GM19025 (cell line): ENCODE measurements at regions not wholly inside any gene's neighbourhood (a gene's known extent, or its start where the extent isn't known, plus 50 kb on each side); places are given as distances from the start of the nearest gene placed in this dataset.

Source experiments
- ATAC-seq: cut with Tn5 transposase; IDR thresholded peaks from one replicate; pipeline ENCODE4 v1.9.1; 2021; ENCODE audit warnings: mild to moderate bottlenecking, low read depth, moderate library complexity; ENCODE audit not compliant: unreplicated experiment

- no peak for ATAC-seq
Measured at GRCh38 chr1:72620453-72620852, 338.1 kb upstream of the NEGR1 start.

DNA sequence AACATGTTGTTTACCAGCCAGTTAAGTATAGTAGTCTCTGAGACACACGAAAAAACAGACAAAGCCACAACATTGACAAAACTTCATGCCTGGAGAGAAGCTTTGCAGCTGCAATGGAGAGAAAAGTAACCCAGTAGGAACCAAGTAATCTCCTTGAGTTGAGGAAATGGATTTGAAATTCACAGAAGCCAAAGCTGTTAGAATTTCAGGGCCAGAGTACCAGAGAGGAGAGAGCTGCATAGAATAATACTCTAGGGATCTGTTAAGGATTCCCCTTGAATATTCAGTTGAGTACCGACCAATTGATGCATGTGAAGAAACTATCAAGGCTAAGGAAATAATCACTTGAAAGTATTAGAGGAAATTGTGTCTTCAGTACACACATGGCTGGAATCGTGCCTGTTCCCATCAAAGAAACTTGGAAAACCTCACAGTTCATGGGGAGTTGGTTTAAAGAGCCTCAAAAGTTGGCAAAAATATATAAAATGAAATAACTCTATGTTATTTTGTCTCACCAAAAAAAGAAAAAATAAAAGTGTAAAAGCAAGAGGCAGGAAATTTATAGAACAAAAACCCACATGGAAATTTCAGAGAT lies 324.0 kb upstream of the NEGR1 start:
- ATAC-seq, result no peak

DNA sequence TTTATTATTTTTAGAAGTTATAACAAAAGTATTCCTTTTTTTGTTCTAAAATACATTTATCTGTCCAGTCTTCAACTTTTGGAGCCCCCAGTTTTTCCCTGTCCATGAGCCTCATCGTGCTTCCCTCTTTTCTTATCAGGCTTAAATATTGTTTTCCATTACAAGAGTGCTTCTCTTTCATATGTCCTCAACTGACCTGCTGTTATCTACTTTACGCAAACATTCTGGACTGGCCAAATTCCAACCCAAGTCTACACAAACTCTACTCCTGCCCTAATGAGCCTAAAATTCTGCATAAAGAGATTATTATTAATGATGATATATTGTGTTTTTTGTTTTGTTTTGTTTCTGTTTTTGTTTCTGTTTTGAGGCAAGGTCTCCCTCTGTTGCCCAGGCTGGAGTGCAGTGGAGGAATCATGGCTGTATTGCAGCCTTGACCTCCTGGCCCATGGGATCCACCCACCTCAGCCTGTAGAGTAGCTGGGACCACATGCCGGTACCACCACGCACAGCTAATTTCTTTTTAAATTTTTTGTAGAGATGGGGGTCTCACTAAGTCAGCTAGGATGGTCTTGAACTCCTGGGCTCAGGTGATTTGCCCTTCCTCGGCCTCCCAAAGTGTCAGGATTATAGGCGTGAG lies 318.8 kb upstream of the NEGR1 start:
- no peak for ATAC-seq

GRCh38 chr1:72586023-72586685 lies 303.8 kb upstream of the NEGR1 start:
- ATAC-seq, result no peak

DNA sequence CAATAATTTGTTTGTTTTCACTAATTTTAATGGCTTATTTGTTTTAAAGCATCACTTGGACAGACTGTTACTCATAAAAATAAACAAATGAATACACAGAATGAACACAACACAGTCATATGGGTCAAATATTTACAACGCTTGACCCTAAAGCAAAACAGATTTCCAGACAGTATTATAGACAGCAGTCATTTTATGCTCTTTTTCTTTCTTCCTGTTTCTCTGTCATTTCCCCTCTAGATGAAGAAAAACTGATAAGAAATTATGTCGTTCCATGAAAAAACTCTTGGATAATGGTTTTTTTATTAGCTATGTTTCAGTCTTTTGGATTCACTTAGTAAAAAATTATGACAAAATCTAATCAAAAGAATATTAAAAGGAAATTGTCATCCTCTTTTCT lies 297.3 kb upstream of the NEGR1 start:
- ATAC-seq, result no peak

DNA sequence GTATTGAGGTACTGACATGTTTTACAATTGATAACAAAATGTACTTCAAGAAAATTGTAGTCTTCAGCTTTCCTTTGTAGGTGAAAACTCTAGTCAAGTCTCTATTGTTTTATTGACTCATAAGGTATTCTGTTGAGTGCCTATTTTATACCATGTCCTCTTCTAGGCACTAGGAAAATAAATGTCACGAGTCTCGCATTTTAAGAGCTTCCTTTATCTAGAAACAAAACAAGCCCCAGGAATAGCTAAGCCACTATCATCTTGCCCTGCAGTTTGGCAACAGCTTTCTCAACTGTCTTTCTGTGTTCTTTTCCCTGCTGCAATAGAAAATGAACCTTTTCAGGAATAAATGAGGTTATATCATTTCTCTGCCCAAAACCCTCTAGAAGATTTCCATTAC lies 288.5 kb upstream of the NEGR1 start:
- no peak for ATAC-seq

DNA sequence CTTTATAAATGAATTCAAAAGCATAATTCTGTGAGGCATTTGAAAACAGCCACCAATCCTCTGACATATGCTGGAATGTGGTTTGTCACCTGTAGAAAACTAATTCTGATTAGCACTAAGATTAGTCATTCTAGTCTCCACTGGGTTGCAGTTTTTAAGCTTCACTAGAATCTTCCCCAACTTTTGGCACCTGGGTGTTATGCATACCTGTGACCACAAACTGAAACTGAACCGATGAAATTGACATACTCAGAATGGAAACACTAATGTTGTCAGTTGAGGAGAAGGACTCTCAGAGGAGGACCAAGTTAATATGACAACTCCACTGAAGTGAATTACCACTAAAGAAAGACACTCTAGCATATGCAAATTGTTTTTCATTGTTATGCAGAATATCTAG lies 285.8 kb upstream of the NEGR1 start:
- no peak for ATAC-seq

GRCh38 chr1:72567521-72567920 lies 285.2 kb upstream of the NEGR1 start:
- no peak for ATAC-seq

GRCh38 chr1:72564749-72565148 lies 282.4 kb upstream of the NEGR1 start:
- no peak for ATAC-seq

DNA sequence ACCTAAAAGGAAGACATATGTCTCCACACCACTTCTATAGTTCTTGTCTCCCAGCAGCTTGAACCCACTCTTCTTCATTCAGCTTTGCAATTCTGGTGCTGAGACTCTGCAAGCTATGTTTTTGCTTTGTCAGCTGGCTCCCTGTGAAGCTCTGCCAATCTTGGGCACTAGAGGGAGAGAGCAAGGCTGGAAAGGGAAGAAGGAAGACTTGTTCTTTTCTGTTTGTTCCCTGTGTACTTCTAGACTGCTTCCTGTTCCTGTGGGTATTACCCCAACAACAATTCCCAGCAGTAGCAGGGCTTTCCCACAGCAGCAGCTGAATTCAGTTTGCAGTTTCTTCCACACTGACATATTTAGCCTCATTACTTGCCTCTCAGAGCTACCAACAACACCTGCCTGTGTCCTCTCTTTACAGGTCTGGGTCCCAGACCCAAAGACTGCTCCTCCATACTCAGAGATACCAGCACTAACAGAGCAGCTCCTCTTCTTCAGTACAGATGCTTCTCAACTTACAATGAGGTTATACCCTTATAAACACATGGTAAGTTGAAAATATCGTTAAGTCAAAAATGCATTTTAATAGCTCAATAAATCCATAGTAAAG lies 275.2 kb upstream of the NEGR1 start:
- no peak for ATAC-seq

- ATAC-seq, result no peak
Measured at GRCh38 chr1:72547412-72547811, 265.1 kb upstream of the NEGR1 start.

DNA sequence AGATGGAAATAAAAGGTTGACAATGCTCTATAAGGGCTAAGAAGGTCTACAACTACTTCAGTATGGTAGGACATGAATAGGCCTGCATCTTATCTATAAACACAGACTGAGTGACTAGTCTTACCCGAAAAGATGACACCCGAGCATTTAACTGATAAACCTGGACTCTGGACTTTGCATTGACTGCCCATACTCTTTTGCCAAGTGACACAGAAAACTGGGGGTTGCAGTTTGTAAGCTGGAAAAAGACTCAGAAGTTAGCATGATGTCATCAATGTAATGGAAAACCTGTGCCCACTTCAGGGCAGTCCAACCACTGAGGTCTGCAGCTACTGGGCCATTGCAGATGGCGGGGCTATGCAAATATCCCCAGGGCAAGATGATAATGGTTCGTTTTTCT lies 258.3 kb upstream of the NEGR1 start:
- ATAC-seq, result no peak

DNA sequence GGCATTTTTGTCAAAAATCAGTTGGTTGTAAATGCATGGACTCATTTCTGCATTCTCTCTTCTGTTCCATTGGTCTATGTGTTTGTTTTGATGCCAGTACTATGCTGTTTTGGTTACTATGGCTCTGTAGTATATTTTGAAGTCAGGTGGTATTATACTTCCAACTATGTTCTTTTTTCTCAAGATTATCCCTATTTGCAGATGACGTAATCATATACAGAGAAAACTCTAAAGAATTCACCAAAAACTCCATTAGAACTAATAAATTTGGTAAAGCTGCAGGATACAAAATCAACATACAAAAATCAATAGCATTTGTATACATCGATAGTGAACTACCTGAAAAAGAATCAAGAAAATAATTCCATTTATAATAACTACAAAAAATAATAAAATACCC lies 253.1 kb upstream of the NEGR1 start:
- no peak for ATAC-seq

DNA sequence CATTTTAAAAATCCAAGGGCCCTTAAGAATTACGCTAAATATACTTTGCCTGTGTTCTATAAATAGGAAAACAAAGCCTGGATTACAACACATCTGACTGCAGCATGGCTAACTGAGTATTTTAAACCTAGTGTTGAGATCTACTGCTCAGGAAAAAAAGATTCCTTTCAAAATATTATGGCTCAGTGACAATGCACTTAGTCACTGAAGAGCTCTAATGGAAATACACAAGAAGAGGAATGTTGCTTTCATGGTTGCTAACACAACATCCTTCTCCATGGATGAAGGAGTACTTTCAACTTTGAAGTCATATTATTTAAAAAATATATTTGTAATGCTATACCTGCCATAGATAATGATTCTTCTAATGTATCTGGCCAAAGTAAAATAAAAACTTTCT lies 248.3 kb upstream of the NEGR1 start:
- no peak for ATAC-seq

- ATAC-seq, result no peak
Measured at GRCh38 chr1:72526926-72527325, 244.6 kb upstream of the NEGR1 start.

- no peak for ATAC-seq
Measured at GRCh38 chr1:72524021-72524420, 241.7 kb upstream of the NEGR1 start.

- no peak for ATAC-seq
Measured at GRCh38 chr1:72521659-72522058, 239.3 kb upstream of the NEGR1 start.

DNA sequence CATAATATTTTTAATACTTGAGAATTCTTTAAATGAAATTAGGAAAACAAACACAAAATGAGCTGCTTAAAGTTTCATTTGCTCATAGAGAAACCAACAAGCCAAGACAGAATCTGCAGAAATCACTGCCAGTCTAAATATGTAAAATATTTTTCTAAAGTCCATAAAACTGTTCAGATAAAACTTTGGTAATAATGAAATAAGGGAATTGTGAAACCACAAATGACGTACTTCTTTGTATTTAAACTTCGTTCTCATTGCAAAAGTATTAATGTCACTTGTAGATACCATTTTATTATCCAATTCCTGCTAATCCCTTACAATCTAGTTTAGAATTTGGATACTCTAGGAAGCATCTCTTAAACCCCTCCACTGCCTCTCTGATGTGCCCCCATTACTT lies 234.5 kb upstream of the NEGR1 start:
- no peak for ATAC-seq

DNA sequence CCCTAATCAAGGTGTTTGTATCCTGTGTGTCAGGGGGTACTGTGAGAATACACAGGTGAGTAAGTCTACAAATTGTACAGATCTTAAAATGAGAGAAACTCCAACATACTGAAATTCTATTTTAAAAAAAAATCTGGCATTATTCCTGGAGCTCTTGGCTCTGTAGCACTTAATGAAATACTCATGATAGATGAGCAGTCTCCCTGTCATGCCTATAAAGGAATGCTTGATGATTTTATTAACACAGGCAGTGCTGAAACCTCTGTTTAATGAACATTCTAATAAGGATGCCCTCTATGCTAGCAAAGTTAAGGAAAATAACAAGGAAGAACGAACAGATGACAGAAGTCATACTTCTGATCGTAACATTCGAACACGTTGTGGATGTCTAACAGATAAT lies 233.9 kb upstream of the NEGR1 start:
- no peak for ATAC-seq

- no peak for ATAC-seq
Measured at GRCh38 chr1:72498371-72498770, 216.0 kb upstream of the NEGR1 start.

GRCh38 chr1:72489801-72490200 lies 207.5 kb upstream of the NEGR1 start:
- ATAC-seq, result no peak

GRCh38 chr1:72485801-72486200 lies 203.5 kb upstream of the NEGR1 start:
- no peak for ATAC-seq
